Ovary (tissue), 3 donors: ENCODE measurements at regions not wholly inside any gene's neighbourhood (a gene's known extent, or its start where the extent isn't known, plus 50 kb on each side); places are given as distances from the start of the nearest gene placed in this dataset.

Experiments used
- CTCF ChIP-seq, 3 donors: fragments of 450-650 bp in 2 of 3; fragments of 200-600 bp in 1 of 3; IDR thresholded peaks; one replicate each; pipeline versions ENCODE4 v1.5.1 to v1.8.0; 2016 to 2022; ENCODE audit warnings: antibody characterized with exemption in 3 of 3, mild to moderate bottlenecking in 1 of 3
- EP300 ChIP-seq: sonication (generic); formaldehyde crosslinking; IDR thresholded peaks from one replicate; pipeline ENCODE4 v1.6.1; 2017; ENCODE audit warnings: antibody characterized with exemption
- POLR2A ChIP-seq: fragments of 450-650 bp; IDR thresholded peaks from one replicate; pipeline ENCODE4 v1.6.1; 2017; ENCODE audit warnings: antibody characterized with exemption, mild to moderate bottlenecking, moderate library complexity
- donor health status: DM: no; HTN: no; CAD: no.

- TF ChIP-seq CTCF (IDR thresholded peaks at IDR 0.05) (no peak), POLR2A (no peak), EP300 (no peak)
Measured at GRCh38 chr18:47461977-47462376, 210.5 kb upstream of the SKOR2 start.
